Subcutaneous abdominal adipose tissue (tissue), 5 donors: ENCODE measurements at regions not wholly inside any gene's neighbourhood (a gene's known extent, or its start where the extent isn't known, plus 50 kb on each side); places are given as distances from the start of the nearest gene placed in this dataset.
"Not testable (repeated sequence)": the region's sequence is repeated elsewhere in the genome, so short reads cannot be mapped to it uniquely, and the experiment has no call there.

ENCODE experiments used
- H3K27ac ChIP-seq: one replicate; pipeline ENCODE4 v1.7.0; 2013; ENCODE audit warnings: low read depth, mild to moderate bottlenecking, inconsistent platforms, low read length, moderate library complexity
- H3K27me3 ChIP-seq, 5 donors: one replicate each; pipeline ENCODE4 v1.7.0; 2013; ENCODE audit warnings: low read length in 5 of 5, inconsistent platforms in 1 of 5; ENCODE audit not compliant: control insufficient read depth in 5 of 5, insufficient read depth in 4 of 5
- H3K36me3 ChIP-seq, 5 donors: one replicate each; pipeline ENCODE4 v1.7.0; 2013; ENCODE audit warnings: low read length in 5 of 5; ENCODE audit not compliant: control insufficient read depth in 5 of 5, insufficient read depth in 5 of 5
- H3K4me1 ChIP-seq, 5 donors: one replicate each; pipeline ENCODE4 v1.7.0; 2013; ENCODE audit warnings: low read length in 5 of 5, mild to moderate bottlenecking in 3 of 5, moderate library complexity in 1 of 5; ENCODE audit not compliant: control insufficient read depth in 5 of 5, insufficient read depth in 5 of 5
- H3K4me3 ChIP-seq, 5 donors: one replicate each; pipeline ENCODE4 v1.7.0; 2013; ENCODE audit warnings: low read length in 5 of 5, low read depth in 1 of 5
- H3K9ac ChIP-seq, 5 donors: one replicate each; pipeline ENCODE4 v1.7.0; 2013; ENCODE audit warnings: low read length in 5 of 5, mild to moderate bottlenecking in 4 of 5, moderate library complexity in 3 of 5
- H3K9me3 ChIP-seq, 5 donors: one replicate each; pipeline ENCODE4 v1.7.0; 2013; ENCODE audit warnings: low read length in 5 of 5; ENCODE audit not compliant: control insufficient read depth in 5 of 5
- donor health status: healthy.
- donor health status: healthy.
- donor health status: healthy.
- donor health status: healthy.
- donor health status: healthy.

DNA sequence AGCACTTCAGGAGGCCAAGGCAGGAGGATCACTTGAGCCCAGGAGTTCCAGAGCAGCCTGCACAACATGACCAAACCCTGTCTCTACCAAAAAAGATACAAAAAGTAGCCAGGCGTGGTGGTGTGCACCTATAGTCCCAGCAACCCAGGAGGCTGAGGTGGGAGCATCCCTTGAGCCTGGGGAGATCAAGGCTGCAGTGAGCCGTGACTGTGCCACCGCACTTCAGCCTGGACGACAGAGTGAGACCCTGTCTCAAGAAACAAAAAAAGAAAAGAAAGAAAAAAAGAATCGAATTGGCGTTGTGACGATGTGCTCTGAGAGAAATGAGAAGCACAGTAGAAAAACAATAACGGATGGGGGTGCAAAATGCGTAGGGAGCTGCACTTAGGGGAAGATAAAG is 101.4 kb downstream of the NDFIP1 start:
- H3K4me3 ChIP-seq = no peak overlapping the region
- peaks cover 0 to 2% (median 0%) of the 10 kb centered on the region in 5 donors for H3K27me3 ChIP-seq
- no peak overlapping the region for H3K9ac ChIP-seq
- H3K4me1 ChIP-seq = no peaks in the 10 kb centered on the region
- H3K36me3 ChIP-seq = no peaks in the 10 kb centered on the region
- H3K27ac ChIP-seq = no peak overlapping the region
- H3K9me3 ChIP-seq = no peaks in the 10 kb centered on the region

DNA sequence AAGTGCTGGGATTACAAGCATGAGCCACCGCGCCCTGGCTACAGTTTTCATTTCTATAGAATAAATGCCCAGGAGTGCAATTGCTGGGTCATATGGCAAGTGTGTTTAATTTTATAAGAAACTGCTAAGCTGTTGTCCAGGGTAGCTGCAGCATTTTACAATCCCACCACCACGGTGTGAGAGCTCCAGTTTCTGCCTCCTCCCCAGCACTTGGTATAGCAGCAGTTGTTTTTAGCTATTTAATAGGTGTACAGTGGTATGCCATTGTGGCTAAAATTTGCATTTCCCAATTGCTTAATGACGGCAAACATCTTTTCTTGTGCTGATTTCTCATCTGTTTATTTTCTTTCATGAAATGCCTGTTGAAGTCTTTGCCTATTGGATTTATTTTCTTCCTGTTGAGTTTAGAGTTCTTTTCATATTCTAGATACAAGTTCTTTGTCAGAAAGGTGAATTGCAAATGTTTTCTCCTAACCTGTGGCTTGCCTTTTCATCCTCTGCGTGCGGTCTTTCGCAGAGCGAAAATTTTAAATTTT is 100.3 kb downstream of the NDFIP1 start:
- Histone ChIP-seq H3K27ac (no peak overlapping the region), H3K36me3 (no peaks in the 10 kb centered on the region), H3K9me3 (no peaks in the 10 kb centered on the region), H3K27me3 (peaks cover 0 to 2% (median 0%) of the 10 kb centered on the region in 5 donors), H3K9ac (no peak overlapping the region), H3K4me3 (no peak overlapping the region), H3K4me1 (no peaks in the 10 kb centered on the region)

DNA sequence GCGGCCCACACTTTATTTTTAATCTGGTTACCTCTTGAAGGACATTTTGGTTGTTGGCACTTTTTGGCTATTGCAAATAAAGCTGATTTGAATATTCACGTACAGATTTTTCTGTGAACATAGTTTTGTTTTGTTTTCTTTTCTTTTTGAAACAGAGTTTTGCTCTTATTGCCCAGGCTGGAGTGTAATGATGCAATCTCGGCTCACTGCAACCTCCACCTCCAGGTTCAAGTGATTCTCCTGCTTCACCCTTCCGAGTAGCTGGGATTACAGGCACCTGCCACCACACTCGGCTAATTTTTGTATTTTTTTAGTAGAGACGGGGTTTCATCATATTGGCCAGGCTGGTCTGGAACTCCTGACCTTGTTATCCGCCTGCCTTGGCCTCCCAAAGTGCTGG is 99.7 kb downstream of the NDFIP1 start:
- H3K27me3 ChIP-seq, H3K9me3 ChIP-seq, H3K4me1 ChIP-seq, H3K36me3 ChIP-seq, H3K9ac ChIP-seq, H3K4me3 ChIP-seq, H3K27ac ChIP-seq: not testable (repeated sequence)

DNA sequence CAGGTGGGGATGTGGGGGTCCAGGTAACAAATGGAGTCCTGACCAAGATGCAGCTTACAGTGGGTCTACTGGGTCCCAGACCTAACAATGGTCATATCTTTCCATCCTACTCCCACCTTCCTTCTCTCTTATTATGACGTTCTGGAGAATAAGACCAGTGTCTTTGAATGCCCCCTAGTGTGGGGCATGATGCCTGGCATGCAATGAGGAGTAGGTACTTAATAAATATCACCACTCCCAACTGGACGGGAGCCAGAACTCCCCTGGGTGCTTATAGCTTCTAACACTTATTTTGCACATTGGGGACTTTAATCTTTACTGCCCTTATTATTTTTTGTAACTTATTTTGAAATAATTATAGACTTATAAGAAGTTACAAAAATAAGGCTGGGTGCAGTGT is 98.2 kb downstream of the NDFIP1 start:
- H3K9ac ChIP-seq = no peak overlapping the region
- H3K27me3 ChIP-seq = peaks cover 0 to 2% (median 0%) of the 10 kb centered on the region in 5 donors
- no peaks in the 10 kb centered on the region for H3K9me3 ChIP-seq
- no peaks in the 10 kb centered on the region for H3K36me3 ChIP-seq
- no peaks in the 10 kb centered on the region for H3K4me1 ChIP-seq
- no peak overlapping the region for H3K27ac ChIP-seq
- no peak overlapping the region for H3K4me3 ChIP-seq

DNA sequence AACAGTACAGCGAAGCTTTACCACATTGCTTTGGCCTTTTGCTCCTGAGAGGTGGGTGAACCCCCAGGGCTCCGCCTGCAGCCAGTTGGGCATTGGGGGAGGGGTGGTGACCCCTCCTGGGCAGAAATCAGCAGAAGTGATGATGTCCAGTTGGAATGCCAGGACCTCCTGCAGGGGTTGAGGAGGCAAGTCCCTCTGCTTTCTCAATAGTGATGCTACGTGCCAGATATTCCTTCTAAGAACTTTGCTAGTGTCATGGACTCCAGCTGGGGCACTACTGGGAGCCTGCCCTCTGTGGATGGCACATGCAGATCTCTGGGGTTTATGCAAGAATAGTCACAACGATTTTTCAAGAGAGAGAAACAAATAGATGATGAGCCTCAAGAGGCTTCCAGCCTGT is 95.6 kb downstream of the NDFIP1 start:
- no peak overlapping the region for H3K4me3 ChIP-seq
- H3K27me3 ChIP-seq = no peaks in the 10 kb centered on the region
- no peaks in the 10 kb centered on the region for H3K36me3 ChIP-seq
- H3K27ac ChIP-seq = no peak overlapping the region
- H3K9me3 ChIP-seq = no peaks in the 10 kb centered on the region
- H3K9ac ChIP-seq = no peak overlapping the region
- H3K4me1 ChIP-seq = no peaks in the 10 kb centered on the region
